ENCODE measurements at regions not wholly inside any gene's neighbourhood (a gene's known extent, or its start where the extent isn't known, plus 50 kb on each side); places are given as distances from the start of the nearest gene placed in this dataset.

GRCh38 chr3:30303770-30304169 is 302.6 kb upstream of the TGFBR2 start:
- H3K9ac ChIP-seq (ENCODE audit: low read length), result no peak overlapping the region
- H3K36me3 ChIP-seq (ENCODE audit: insufficient read depth, low read length), result no peaks in the 10 kb centered on the region
- no peak overlapping the region for H3K4me3 ChIP-seq (ENCODE audit: low read length)

GRCh38 chr3:30305021-30305420 is 301.4 kb upstream of the TGFBR2 start:
- Histone ChIP-seq H3K9me2 (ENCODE audit: insufficient read depth, low read length) (no peaks in the 10 kb centered on the region), H3F3A (ENCODE audit: insufficient read depth, low read length, poor library complexity, severe bottlenecking) (no peaks in the 10 kb centered on the region), H3K27me3 (ENCODE audit: insufficient read depth, low read depth, low read length) (no peaks in the 10 kb centered on the region), H3K79me2 (replicated peaks; ENCODE audit: insufficient read depth, low read length) (no peaks in the 10 kb centered on the region), H3K27ac (ENCODE audit: low read length) (no peak overlapping the region), H2AFZ (ENCODE audit: low read depth, low read length) (no peak overlapping the region), H4K20me1 (ENCODE audit: insufficient read depth) (no peaks in the 10 kb centered on the region), H3K9me3 (ENCODE audit: low read length) (no peaks in the 10 kb centered on the region), H3K4me3 (ENCODE audit: low read length) (no peak overlapping the region), H3K4me2 (ENCODE audit: low read length) (no peak overlapping the region), H3K36me3 (ENCODE audit: insufficient read depth, low read length) (no peaks in the 10 kb centered on the region), H3K9ac (ENCODE audit: low read length) (no peak overlapping the region)
- TF ChIP-seq MXI1 (conservative IDR thresholded peaks at IDR 0.05; ENCODE audit: poor library complexity, severe bottlenecking) (no peak), POLR2AphosphoS5 (IDR thresholded peaks at IDR 0.05) (no peak), TAF1 (IDR thresholded peaks at IDR 0.05; ENCODE audit: low read depth) (no peak), EP300 (conservative IDR thresholded peaks at IDR 0.05; ENCODE audit: poor library complexity, severe bottlenecking) (no peak), RAD21 (conservative IDR thresholded peaks at IDR 0.05) (no peak), EZH2 (IDR thresholded peaks at IDR 0.05; ENCODE audit: borderline replicate concordance, insufficient read depth, low read length, poor library complexity, severe bottlenecking) (no peak), REST (IDR thresholded peaks at IDR 0.05; ENCODE audit: borderline replicate concordance) (no peak), CTCF (IDR thresholded peaks at IDR 0.05; ENCODE audit: poor library complexity, severe bottlenecking) (no peak), SMC3 (conservative IDR thresholded peaks at IDR 0.05; ENCODE audit: poor library complexity) (no peak)

More at GRCh38 chr3:30303770-30304169, 302.6 kb upstream of the TGFBR2 start:
- Histone ChIP-seq H4K20me1 (ENCODE audit: insufficient read depth) (no peaks in the 10 kb centered on the region), H3K9me3 (ENCODE audit: low read length) (no peaks in the 10 kb centered on the region), H3K79me2 (replicated peaks; ENCODE audit: insufficient read depth, low read length) (no peaks in the 10 kb centered on the region), H3K27me3 (ENCODE audit: insufficient read depth, low read depth, low read length) (no peaks in the 10 kb centered on the region), H3F3A (ENCODE audit: insufficient read depth, low read length, poor library complexity, severe bottlenecking) (no peaks in the 10 kb centered on the region), H3K9me2 (ENCODE audit: insufficient read depth, low read length) (no peaks in the 10 kb centered on the region), H3K27ac (ENCODE audit: low read length) (no peak overlapping the region), H2AFZ (ENCODE audit: low read depth, low read length) (no peak overlapping the region), H3K4me2 (ENCODE audit: low read length) (no peak overlapping the region)
- TF ChIP-seq SMC3 (conservative IDR thresholded peaks at IDR 0.05; ENCODE audit: poor library complexity) (no peak), TAF1 (IDR thresholded peaks at IDR 0.05; ENCODE audit: low read depth) (no peak)

- no peak overlapping the region for H2AFZ ChIP-seq (ENCODE audit: low read depth, low read length)
- no peaks in the 10 kb centered on the region for H4K20me1 ChIP-seq (ENCODE audit: insufficient read depth)
- H3K9ac ChIP-seq (ENCODE audit: low read length), result no peak overlapping the region
- H3K4me2 ChIP-seq (ENCODE audit: low read length), result no peak overlapping the region
- TF ChIP-seq TAF1 (IDR thresholded peaks at IDR 0.05; ENCODE audit: low read depth), result no peak
- no peak for TF ChIP-seq RAD21 (conservative IDR thresholded peaks at IDR 0.05)
- no peak for TF ChIP-seq CTCF (IDR thresholded peaks at IDR 0.05; ENCODE audit: poor library complexity, severe bottlenecking)
- TF ChIP-seq POLR2AphosphoS5 (IDR thresholded peaks at IDR 0.05), result no peak
- TF ChIP-seq EZH2 (IDR thresholded peaks at IDR 0.05; ENCODE audit: borderline replicate concordance, insufficient read depth, low read length, poor library complexity, severe bottlenecking), result no peak
- TF ChIP-seq MXI1 (conservative IDR thresholded peaks at IDR 0.05; ENCODE audit: poor library complexity, severe bottlenecking), result no peak
- TF ChIP-seq SMC3 (conservative IDR thresholded peaks at IDR 0.05; ENCODE audit: poor library complexity), result no peak
- no peak for TF ChIP-seq REST (IDR thresholded peaks at IDR 0.05; ENCODE audit: borderline replicate concordance)
- no peak for TF ChIP-seq EP300 (conservative IDR thresholded peaks at IDR 0.05; ENCODE audit: poor library complexity, severe bottlenecking)
- no peak overlapping the region for H3K4me3 ChIP-seq (ENCODE audit: low read length)
- H3K36me3 ChIP-seq (ENCODE audit: insufficient read depth, low read length), result no peaks in the 10 kb centered on the region
- no peaks in the 10 kb centered on the region for H3K9me3 ChIP-seq (ENCODE audit: low read length)
- H3F3A ChIP-seq (ENCODE audit: insufficient read depth, low read length, poor library complexity, severe bottlenecking), result no peaks in the 10 kb centered on the region
- H3K27me3 ChIP-seq (ENCODE audit: insufficient read depth, low read depth, low read length), result no peaks in the 10 kb centered on the region
- no peak overlapping the region for H3K27ac ChIP-seq (ENCODE audit: low read length)
- no peaks in the 10 kb centered on the region for H3K9me2 ChIP-seq (ENCODE audit: insufficient read depth, low read length)
- no peaks in the 10 kb centered on the region for H3K79me2 ChIP-seq (replicated peaks; ENCODE audit: insufficient read depth, low read length)
Observed at GRCh38 chr3:30306896-30307295, 299.5 kb upstream of the TGFBR2 start.

All from neural cell (in vitro differentiated cells).